Keratinocyte (primary cell): ENCODE measurements at regions not wholly inside any gene's neighbourhood (a gene's known extent, or its start where the extent isn't known, plus 50 kb on each side); places are given as distances from the start of the nearest gene placed in this dataset.

Source experiments
- CTCF ChIP-seq, 3 experiments: IDR thresholded peaks in 1 of 3; conservative IDR thresholded peaks in 1 of 3; optimal IDR thresholded peaks in 1 of 3; 2 replicates in 2 of 3; 3 replicates in 1 of 3; pipeline versions ENCODE3 to v1.5.1; 2011; ENCODE audit warnings: low read length in 3 of 3, mild to moderate bottlenecking in 3 of 3, moderate library complexity in 2 of 3, control low read depth in 1 of 3, inconsistent platforms in 1 of 3; ENCODE audit not compliant: insufficient read depth in 2 of 3; ENCODE audit errors: extremely low read depth in 1 of 3
- EZH2 ChIP-seq: IDR thresholded peaks from one replicate; pipeline ENCODE4 v1.6.1; 2012; ENCODE audit warnings: inconsistent platforms, mild to moderate bottlenecking, low read length, moderate library complexity

DNA sequence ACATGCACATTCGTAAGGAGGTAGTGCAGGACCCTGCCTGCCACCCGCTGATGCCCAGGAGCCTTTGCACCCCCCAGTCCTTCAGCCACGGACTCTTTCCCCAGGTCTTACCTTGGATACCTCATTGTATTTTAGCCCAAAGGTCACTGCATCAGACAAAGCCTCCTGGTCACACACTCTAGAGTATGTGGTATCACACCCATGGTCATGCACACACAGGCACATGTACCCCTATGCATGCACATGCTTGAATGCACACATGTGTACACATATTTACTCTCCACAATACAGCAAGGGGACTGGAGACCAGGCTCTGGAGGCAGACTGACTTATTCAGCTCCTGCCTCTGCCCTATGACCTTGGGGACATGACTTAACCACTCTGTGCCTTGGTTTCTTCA is 357.5 kb downstream of the C16orf95 start:
- TF ChIP-seq CTCF (optimal IDR thresholded peaks at IDR 0.05 in 1 of 3, IDR thresholded peaks at IDR 0.05 in 1 of 3, conservative IDR thresholded peaks at IDR 0.05 in 1 of 3; ENCODE audit: extremely low read depth in 1 of 3, insufficient read depth in 2 of 3, low read length in 3 of 3) (no peak), EZH2 (no peak)
